ENCODE measurements at regions not wholly inside any gene's neighbourhood (a gene's known extent, or its start where the extent isn't known, plus 50 kb on each side); places are given as distances from the start of the nearest gene placed in this dataset.
A peak's percentile ranks its signal among the peaks of the same experiment; 100 is the strongest.

- H3K4me1 Mint-ChIP-seq (ENCODE audit: low read depth) = peaks cover 31% of the 10 kb centered on the region
- no peaks in the 10 kb centered on the region for H3K36me3 Mint-ChIP-seq
- no peaks in the 10 kb centered on the region for H3K9me3 Mint-ChIP-seq (ENCODE audit: low read depth)
- no peaks in the 10 kb centered on the region for H3K27me3 Mint-ChIP-seq
- no peak overlapping the region for H3K27ac Mint-ChIP-seq
- no peak overlapping the region for H3K4me3 Mint-ChIP-seq
Observed at GRCh38 chr13:104920091-104920490, 1615.4 kb downstream of the EFNB2 start.

GRCh38 chr13:104900191-104900817 is 1635.2 kb downstream of the EFNB2 start:
- Mint-ChIP-seq H3K4me3 (no peak overlapping the region), H3K9me3 (ENCODE audit: low read depth) (peaks cover 3% of the 10 kb centered on the region), H3K27me3 (no peaks in the 10 kb centered on the region), H3K36me3 (no peaks in the 10 kb centered on the region), H3K4me1 (ENCODE audit: low read depth) (no peaks in the 10 kb centered on the region), H3K27ac (no peak overlapping the region)

GRCh38 chr13:104898484-104898883 is 1637.0 kb downstream of the EFNB2 start:
- H3K9me3 Mint-ChIP-seq (ENCODE audit: low read depth) = peaks cover 3% of the 10 kb centered on the region
- H3K27me3 Mint-ChIP-seq = no peaks in the 10 kb centered on the region
- no peaks in the 10 kb centered on the region for H3K36me3 Mint-ChIP-seq
- H3K27ac Mint-ChIP-seq = no peak overlapping the region
- no peaks in the 10 kb centered on the region for H3K4me1 Mint-ChIP-seq (ENCODE audit: low read depth)
- H3K4me3 Mint-ChIP-seq = no peak overlapping the region

- Mint-ChIP-seq H3K27me3 (no peaks in the 10 kb centered on the region), H3K36me3 (no peaks in the 10 kb centered on the region), H3K4me3 (no peak overlapping the region), H3K9me3 (ENCODE audit: low read depth) (peaks cover 3% of the 10 kb centered on the region), H3K4me1 (ENCODE audit: low read depth) (no peaks in the 10 kb centered on the region), H3K27ac (no peak overlapping the region)
Observed at GRCh38 chr13:104895521-104895920, 1639.9 kb downstream of the EFNB2 start.

GRCh38 chr13:104875038-104875754 is 1660.3 kb downstream of the EFNB2 start:
- Mint-ChIP-seq H3K4me3 (peak overlapping the region; percentile 46), H3K36me3 (peaks cover 1% of the 10 kb centered on the region), H3K27ac (peak overlapping the region; percentile 67), H3K27me3 (no peaks in the 10 kb centered on the region), H3K4me1 (ENCODE audit: low read depth) (peaks cover 16% of the 10 kb centered on the region), H3K9me3 (ENCODE audit: low read depth) (peaks cover 1% of the 10 kb centered on the region)

- H3K4me1 Mint-ChIP-seq (ENCODE audit: low read depth) = peaks cover 27% of the 10 kb centered on the region
Observed at GRCh38 chr13:104872153-104872552, 1663.3 kb downstream of the EFNB2 start.

GRCh38 chr13:104871456-104871855 is 1664.0 kb downstream of the EFNB2 start:
- H3K9me3 Mint-ChIP-seq (ENCODE audit: low read depth) = peaks cover 10% of the 10 kb centered on the region
- no peak overlapping the region for H3K27ac Mint-ChIP-seq
- peaks cover 12% of the 10 kb centered on the region for H3K36me3 Mint-ChIP-seq
- peaks cover 27% of the 10 kb centered on the region for H3K4me1 Mint-ChIP-seq (ENCODE audit: low read depth)
- H3K27me3 Mint-ChIP-seq = no peaks in the 10 kb centered on the region
- no peak overlapping the region for H3K4me3 Mint-ChIP-seq

More at GRCh38 chr13:104872153-104872552, 1663.3 kb downstream of the EFNB2 start:
- H3K27me3 Mint-ChIP-seq = no peaks in the 10 kb centered on the region
- no peak overlapping the region for H3K4me3 Mint-ChIP-seq
- H3K36me3 Mint-ChIP-seq = peaks cover 12% of the 10 kb centered on the region
- H3K27ac Mint-ChIP-seq = no peak overlapping the region
- H3K9me3 Mint-ChIP-seq (ENCODE audit: low read depth) = peaks cover 9% of the 10 kb centered on the region

GRCh38 chr13:104869501-104869900 is 1666.0 kb downstream of the EFNB2 start:
- Mint-ChIP-seq H3K27ac (no peak overlapping the region), H3K9me3 (ENCODE audit: low read depth) (peaks cover 10% of the 10 kb centered on the region), H3K4me1 (ENCODE audit: low read depth) (peaks cover 13% of the 10 kb centered on the region), H3K36me3 (peaks cover 12% of the 10 kb centered on the region), H3K4me3 (no peak overlapping the region), H3K27me3 (no peaks in the 10 kb centered on the region)

- Mint-ChIP-seq H3K9me3 (ENCODE audit: low read depth) (peaks cover 10% of the 10 kb centered on the region), H3K4me3 (no peak overlapping the region), H3K36me3 (peaks cover 12% of the 10 kb centered on the region), H3K27ac (no peak overlapping the region), H3K27me3 (no peaks in the 10 kb centered on the region), H3K4me1 (ENCODE audit: low read depth) (peaks cover 11% of the 10 kb centered on the region)
Observed at GRCh38 chr13:104868806-104869205, 1666.7 kb downstream of the EFNB2 start.

- no peaks in the 10 kb centered on the region for H3K9me3 Mint-ChIP-seq (ENCODE audit: low read depth)
- H3K36me3 Mint-ChIP-seq = no peaks in the 10 kb centered on the region
- no peak overlapping the region for H3K4me3 Mint-ChIP-seq
- H3K4me1 Mint-ChIP-seq (ENCODE audit: low read depth) = no peaks in the 10 kb centered on the region
- H3K27ac Mint-ChIP-seq = no peak overlapping the region
- no peaks in the 10 kb centered on the region for H3K27me3 Mint-ChIP-seq
Observed at GRCh38 chr13:104855581-104855980, 1679.9 kb downstream of the EFNB2 start.

GRCh38 chr13:104854698-104855097 is 1680.8 kb downstream of the EFNB2 start:
- Mint-ChIP-seq H3K27ac (no peak overlapping the region), H3K4me3 (no peak overlapping the region), H3K4me1 (ENCODE audit: low read depth) (no peaks in the 10 kb centered on the region), H3K36me3 (no peaks in the 10 kb centered on the region), H3K9me3 (ENCODE audit: low read depth) (no peaks in the 10 kb centered on the region), H3K27me3 (no peaks in the 10 kb centered on the region)

- Mint-ChIP-seq H3K27ac (no peak overlapping the region), H3K4me1 (ENCODE audit: low read depth) (no peaks in the 10 kb centered on the region), H3K4me3 (no peak overlapping the region), H3K36me3 (no peaks in the 10 kb centered on the region), H3K27me3 (no peaks in the 10 kb centered on the region), H3K9me3 (ENCODE audit: low read depth) (no peaks in the 10 kb centered on the region)
Observed at GRCh38 chr13:104854007-104854406, 1681.5 kb downstream of the EFNB2 start.

GRCh38 chr13:104847922-104848321 is 1687.5 kb downstream of the EFNB2 start:
- Mint-ChIP-seq H3K9me3 (ENCODE audit: low read depth) (no peaks in the 10 kb centered on the region), H3K27me3 (no peaks in the 10 kb centered on the region), H3K4me1 (ENCODE audit: low read depth) (no peaks in the 10 kb centered on the region), H3K36me3 (no peaks in the 10 kb centered on the region), H3K4me3 (no peak overlapping the region), H3K27ac (no peak overlapping the region)

GRCh38 chr13:104843401-104843800 is 1692.1 kb downstream of the EFNB2 start:
- Mint-ChIP-seq H3K27me3 (no peaks in the 10 kb centered on the region), H3K27ac (no peak overlapping the region), H3K4me1 (ENCODE audit: low read depth) (no peaks in the 10 kb centered on the region)

GRCh38 chr13:104841110-104841509 is 1694.4 kb downstream of the EFNB2 start:
- Mint-ChIP-seq H3K27ac (no peak overlapping the region), H3K9me3 (ENCODE audit: low read depth) (no peaks in the 10 kb centered on the region), H3K4me1 (ENCODE audit: low read depth) (no peaks in the 10 kb centered on the region), H3K27me3 (no peaks in the 10 kb centered on the region), H3K36me3 (no peaks in the 10 kb centered on the region), H3K4me3 (no peak overlapping the region)

More at GRCh38 chr13:104843401-104843800, 1692.1 kb downstream of the EFNB2 start:
- no peaks in the 10 kb centered on the region for H3K9me3 Mint-ChIP-seq (ENCODE audit: low read depth)
- H3K4me3 Mint-ChIP-seq = no peak overlapping the region
- H3K36me3 Mint-ChIP-seq = no peaks in the 10 kb centered on the region

- no peaks in the 10 kb centered on the region for H3K27me3 Mint-ChIP-seq
- no peaks in the 10 kb centered on the region for H3K4me1 Mint-ChIP-seq (ENCODE audit: low read depth)
- H3K36me3 Mint-ChIP-seq = no peaks in the 10 kb centered on the region
- H3K4me3 Mint-ChIP-seq = no peak overlapping the region
- no peak overlapping the region for H3K27ac Mint-ChIP-seq
- no peaks in the 10 kb centered on the region for H3K9me3 Mint-ChIP-seq (ENCODE audit: low read depth)
Observed at GRCh38 chr13:104837756-104838155, 1697.7 kb downstream of the EFNB2 start.
